ENCODE measurements at regions not wholly inside any gene's neighbourhood (a gene's known extent, or its start where the extent isn't known, plus 50 kb on each side); places are given as distances from the start of the nearest gene placed in this dataset.

DNA sequence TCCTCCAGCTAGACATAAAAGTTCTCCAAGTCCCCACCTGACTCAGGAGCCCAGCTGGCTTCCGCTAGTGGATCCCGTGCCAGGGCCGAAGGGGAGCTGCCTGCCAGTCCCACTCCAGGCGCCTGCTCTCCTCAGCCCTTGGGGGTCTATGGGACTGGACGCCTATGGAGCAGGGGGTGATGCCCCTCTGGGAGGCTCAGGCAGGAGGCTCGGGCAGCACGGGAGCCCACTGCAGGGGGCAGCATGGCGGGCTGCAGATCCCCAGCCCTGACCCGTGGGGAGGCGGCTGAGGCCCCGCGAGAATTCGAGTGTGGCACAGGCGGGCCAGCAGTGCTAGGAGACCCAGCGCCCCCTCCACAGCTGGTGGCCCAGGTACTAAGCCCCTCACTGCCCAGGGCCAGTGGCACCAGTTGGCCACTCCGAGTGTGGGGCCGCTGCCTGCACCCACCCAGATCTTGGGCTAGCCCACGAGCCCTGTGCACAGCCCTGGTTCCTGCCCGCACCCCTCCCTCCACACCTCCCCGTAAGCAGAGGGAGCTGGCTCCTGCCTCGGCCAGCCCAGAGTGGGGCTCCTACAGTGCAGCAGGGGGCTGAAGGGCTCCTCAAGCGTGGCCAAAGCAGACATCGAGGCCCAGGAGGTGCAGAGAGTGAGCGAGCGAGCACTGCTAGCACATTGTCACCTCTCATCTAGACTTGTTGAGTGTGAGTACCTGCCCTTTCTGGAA is 221.3 kb upstream of the NSMCE3 start:
- DNase-seq = no peak

DNA sequence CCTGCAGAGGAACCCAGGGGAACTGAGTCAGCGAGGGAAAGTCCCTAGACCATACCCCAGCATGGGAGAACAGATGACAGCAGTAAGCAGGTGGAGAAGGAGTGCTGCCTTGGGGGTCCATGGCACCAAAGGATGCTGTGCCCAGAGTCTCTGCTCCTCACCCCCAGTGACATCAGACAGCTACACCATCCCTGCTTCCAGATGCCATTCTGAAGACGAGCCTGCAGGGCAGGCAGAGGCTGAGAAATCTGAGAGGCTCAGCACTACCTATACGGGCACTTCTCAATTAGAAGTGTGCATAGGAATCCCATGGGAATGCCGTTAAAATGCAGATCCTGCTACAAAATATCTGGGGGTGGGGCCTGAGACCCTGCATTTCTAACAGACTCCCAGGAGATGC is 211.3 kb upstream of the NSMCE3 start:
- no peak for DNase-seq

- DNase-seq = no peak
Measured at GRCh38 chr15:29480278-29480677, 210.7 kb upstream of the NSMCE3 start.

- no peak for DNase-seq
Measured at GRCh38 chr15:29477256-29477655, 207.6 kb upstream of the NSMCE3 start.

- DNase-seq = no peak
Measured at GRCh38 chr15:29476503-29477080, 207.0 kb upstream of the NSMCE3 start.

DNA sequence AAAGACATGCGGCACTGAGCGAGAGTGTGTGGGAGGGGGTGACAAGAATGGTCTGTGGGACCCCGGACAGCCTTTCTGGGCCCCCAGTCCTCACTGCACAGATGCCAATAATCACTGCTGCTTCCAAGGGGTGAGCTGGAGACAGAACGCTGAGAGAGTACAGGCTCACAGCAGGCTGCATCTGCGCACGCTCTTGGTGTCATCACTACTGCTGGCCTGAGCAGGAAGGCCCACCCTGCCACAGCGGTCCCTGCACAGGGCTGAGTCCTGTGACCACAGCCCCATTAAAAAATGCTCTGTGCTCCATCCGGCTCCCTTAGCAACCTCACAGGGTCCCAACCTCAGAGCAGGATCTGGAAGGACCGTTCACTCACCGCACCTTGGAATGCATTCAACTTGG is 205.5 kb upstream of the NSMCE3 start:
- no peak for DNase-seq

GRCh38 chr15:29473621-29474105 is 204.0 kb upstream of the NSMCE3 start:
- no peak for DNase-seq

DNA sequence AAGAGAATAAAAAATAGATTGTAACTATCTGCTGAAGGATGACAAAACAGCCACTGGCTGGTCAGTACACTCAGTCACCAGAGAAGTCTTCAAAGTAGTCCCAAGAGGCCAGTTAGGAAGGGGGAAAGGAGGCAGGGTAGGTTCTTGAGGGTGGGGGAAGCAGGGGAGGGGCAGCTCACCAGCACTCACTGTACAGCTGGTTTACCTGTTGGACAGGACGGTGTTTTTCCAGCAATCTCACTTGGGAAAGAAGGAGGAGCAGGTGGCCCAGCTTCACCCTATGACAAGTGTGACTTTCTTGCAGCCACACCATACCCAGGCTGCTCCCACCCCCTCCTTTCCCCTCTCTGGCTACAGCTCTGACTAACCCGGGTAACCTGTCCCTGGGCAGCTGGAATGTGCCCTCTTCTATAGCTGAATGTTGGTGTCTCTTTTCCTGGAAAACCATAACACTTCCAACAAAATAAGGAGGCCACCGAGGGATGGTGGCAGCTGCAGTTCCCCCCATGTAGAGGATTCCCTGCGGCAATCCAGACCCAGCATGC is 203.4 kb upstream of the NSMCE3 start:
- DNase-seq = no peak

DNA sequence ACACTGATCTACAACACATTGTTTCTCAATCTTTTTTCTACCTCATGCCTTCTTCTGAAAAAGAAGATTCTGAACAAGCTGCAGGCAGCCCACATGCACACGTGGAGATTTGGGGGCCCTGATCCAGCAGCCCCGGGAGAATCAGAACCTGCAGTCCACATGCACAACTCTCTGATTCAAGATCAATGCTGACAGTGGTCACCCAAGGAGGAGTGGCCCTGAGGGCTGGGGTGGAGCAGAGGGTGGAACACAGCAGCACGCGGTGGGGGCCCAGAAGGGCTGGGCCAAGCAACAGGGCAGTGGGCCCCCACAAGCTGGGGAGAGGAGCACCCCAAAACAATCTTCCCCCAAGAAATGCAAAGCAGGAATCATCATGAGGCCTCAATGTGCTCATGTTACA is 202.1 kb upstream of the NSMCE3 start:
- DNase-seq = no peak

GRCh38 chr15:29471306-29471705 is 201.7 kb upstream of the NSMCE3 start:
- DNase-seq = no peak

DNA sequence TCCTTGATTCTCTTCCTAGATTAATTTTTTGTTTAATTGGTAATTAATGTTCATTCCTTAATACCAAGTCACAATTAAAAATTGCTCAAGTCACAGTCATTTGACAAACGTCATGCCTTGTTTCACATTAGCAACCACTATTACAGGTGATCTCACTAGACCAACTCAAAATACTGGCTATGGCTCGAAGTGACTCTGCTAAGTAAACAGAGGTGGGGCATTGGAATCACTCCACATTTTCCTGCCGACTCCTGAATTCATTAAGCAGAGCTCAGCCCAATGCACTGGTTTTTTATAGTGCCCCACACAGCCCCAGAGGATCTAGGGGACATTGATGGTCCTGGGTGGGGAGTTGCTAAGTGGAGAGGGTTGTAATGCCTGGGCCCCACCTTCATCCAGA is 201.2 kb upstream of the NSMCE3 start:
- no peak for DNase-seq

- no peak for DNase-seq
Measured at GRCh38 chr15:29470311-29470710, 200.7 kb upstream of the NSMCE3 start.

GRCh38 chr15:29468899-29469298 is 199.3 kb upstream of the NSMCE3 start:
- DNase-seq = no peak

DNA sequence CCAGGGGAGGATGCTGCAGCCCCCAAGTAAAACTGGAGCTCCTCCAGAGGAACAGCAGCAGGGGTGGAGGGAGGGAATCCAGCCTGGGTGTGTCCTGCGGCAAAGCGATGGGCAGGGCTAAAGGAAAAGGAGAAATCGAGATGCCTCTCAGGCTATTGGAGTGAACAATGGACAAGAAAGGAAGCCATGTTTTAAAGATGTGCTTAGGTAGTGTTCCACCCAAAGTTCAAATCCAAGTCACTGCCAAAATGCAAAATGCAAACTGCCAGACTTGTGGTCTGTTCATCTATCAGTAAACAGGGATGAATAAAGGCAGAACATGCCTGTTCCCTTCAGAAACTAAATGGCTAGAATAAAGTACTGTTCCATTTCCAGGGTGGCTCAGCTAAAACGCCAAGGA is 197.5 kb upstream of the NSMCE3 start:
- DNase-seq = no peak

DNA sequence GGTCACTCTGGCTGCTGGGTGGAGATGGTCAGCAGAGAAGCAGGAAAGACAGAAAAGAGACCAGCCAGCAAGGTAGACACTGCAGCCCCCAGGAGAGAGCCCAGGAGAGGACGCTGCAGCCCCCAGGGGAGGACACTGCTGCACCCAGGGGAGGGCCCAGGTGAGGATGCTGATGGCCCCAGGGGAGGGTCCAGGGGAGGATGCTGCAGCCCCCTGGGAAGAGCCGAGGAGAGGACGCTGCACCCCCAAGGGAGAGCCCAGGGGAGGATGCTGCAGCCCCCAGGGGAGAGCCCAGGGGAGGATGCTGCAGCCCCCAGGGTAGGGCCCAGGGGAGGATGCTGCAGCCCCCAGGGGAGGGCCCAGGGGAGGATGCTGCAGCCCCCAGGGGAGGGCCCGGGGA is 196.7 kb upstream of the NSMCE3 start:
- no peak for DNase-seq

- DNase-seq = no peak
Measured at GRCh38 chr15:29465816-29466215, 196.2 kb upstream of the NSMCE3 start.

- no peak for DNase-seq
Measured at GRCh38 chr15:29465196-29465595, 195.6 kb upstream of the NSMCE3 start.

DNA sequence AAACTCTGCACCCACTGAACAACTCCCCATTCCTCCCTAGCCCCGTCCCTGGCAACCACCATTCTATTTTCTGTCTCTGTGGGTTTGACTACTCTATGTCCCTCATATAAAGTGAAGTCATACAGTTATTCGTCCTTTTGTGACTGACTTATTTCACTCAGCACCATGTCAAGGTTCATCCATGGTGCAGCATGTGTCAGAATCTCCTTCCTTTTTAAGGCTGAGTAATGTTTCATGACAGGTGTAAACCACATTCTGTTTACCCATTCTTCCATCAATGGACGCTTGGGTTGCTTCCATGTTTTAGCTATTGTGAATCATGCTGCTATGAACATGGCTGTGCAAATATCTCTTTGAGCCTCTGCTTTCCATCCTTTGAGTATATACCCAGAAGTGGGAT is 192.3 kb upstream of the NSMCE3 start:
- DNase-seq = no peak

GRCh38 chr15:29458361-29458760 is 188.7 kb upstream of the NSMCE3 start:
- no peak for DNase-seq

- DNase-seq = no peak
Measured at GRCh38 chr15:29457729-29458128, 188.1 kb upstream of the NSMCE3 start.

GRCh38 chr15:29456964-29457363 is 187.3 kb upstream of the NSMCE3 start:
- no peak for DNase-seq

- no peak for DNase-seq
Measured at GRCh38 chr15:29456255-29456654, 186.6 kb upstream of the NSMCE3 start.

GRCh38 chr15:29455530-29455929 is 185.9 kb upstream of the NSMCE3 start:
- DNase-seq = no peak

- no peak for DNase-seq
Measured at GRCh38 chr15:29455055-29455454, 185.4 kb upstream of the NSMCE3 start.

DNA sequence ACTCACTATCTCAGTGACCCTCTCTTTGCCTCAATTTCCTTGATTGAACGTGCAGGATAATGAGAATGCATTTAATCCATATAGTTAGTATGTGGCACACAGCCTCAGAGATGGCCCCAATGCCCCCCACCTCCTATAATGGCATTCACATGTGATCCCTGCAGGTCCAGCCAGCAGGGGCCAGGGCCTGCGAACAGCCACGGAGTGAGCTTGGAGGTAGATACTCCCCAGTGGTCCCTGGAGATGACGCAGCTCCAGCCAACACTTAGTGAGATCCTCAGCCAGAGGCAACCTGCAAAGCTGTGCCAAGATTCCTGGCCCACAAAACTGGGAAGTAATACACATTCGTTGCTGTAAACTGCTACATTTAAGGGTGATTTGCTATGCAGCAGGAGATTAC is 184.9 kb upstream of the NSMCE3 start:
- DNase-seq = no peak

Measured in femur (tissue), 1 donor.